ENCODE measurements at regions not wholly inside any gene's neighbourhood (a gene's known extent, or its start where the extent isn't known, plus 50 kb on each side); places are given as distances from the start of the nearest gene placed in this dataset.

DNA sequence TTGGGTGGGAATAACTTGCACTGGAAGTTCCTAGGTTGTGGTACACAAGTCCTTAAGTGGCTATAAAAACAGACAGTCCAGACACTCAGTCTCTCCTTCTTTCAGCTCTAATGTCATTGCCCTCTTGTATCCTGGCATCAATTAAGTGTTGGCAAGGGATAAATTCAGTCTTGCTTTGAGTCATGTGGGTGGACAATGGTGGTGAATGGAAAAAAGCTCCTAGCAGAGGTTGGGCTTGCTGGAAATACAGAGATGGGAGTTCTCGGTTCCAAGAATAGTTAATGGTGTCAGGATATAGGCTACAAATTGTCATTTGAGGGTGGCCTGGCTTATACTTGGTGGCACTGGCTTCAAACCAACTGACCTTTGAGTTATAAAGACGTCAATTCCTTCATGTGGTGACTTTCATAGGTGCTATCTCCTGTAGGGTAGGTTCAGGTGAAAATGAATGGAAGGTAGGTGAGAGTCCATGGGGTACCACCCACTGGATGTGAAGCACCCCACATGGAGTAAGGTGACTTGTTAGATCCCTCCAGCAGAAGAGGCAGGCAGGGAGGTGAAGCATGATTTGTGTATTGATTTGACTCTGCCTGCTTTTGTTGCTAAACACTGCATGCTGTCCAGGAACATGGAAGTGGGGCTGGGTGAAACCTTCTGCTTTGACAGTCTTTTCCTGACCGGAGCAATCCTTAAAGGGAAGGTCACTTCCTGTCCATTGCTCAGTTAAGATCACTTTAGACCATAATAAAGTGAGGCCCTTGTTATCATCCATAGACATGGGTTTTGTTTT lies 102.0 kb downstream of the LACC1 start:
- TF ChIP-seq, protein P1, sequence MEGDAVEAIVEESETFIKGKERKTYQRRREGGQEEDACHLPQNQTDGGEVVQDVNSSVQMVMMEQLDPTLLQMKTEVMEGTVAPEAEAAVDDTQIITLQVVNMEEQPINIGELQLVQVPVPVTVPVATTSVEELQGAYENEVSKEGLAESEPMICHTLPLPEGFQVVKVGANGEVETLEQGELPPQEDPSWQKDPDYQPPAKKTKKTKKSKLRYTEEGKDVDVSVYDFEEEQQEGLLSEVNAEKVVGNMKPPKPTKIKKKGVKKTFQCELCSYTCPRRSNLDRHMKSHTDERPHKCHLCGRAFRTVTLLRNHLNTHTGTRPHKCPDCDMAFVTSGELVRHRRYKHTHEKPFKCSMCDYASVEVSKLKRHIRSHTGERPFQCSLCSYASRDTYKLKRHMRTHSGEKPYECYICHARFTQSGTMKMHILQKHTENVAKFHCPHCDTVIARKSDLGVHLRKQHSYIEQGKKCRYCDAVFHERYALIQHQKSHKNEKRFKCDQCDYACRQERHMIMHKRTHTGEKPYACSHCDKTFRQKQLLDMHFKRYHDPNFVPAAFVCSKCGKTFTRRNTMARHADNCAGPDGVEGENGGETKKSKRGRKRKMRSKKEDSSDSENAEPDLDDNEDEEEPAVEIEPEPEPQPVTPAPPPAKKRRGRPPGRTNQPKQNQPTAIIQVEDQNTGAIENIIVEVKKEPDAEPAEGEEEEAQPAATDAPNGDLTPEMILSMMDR (IDR thresholded peaks at IDR 0.05 in 2 of 3, conservative IDR thresholded peaks at IDR 0.05 in 1 of 3; ENCODE audit: control insufficient read depth in 2 of 3, extremely low read depth in 1 of 3, insufficient read depth in 1 of 3, low read depth in 3 of 3, low read length in 3 of 3), result no peak
- TF ChIP-seq, protein P2, sequence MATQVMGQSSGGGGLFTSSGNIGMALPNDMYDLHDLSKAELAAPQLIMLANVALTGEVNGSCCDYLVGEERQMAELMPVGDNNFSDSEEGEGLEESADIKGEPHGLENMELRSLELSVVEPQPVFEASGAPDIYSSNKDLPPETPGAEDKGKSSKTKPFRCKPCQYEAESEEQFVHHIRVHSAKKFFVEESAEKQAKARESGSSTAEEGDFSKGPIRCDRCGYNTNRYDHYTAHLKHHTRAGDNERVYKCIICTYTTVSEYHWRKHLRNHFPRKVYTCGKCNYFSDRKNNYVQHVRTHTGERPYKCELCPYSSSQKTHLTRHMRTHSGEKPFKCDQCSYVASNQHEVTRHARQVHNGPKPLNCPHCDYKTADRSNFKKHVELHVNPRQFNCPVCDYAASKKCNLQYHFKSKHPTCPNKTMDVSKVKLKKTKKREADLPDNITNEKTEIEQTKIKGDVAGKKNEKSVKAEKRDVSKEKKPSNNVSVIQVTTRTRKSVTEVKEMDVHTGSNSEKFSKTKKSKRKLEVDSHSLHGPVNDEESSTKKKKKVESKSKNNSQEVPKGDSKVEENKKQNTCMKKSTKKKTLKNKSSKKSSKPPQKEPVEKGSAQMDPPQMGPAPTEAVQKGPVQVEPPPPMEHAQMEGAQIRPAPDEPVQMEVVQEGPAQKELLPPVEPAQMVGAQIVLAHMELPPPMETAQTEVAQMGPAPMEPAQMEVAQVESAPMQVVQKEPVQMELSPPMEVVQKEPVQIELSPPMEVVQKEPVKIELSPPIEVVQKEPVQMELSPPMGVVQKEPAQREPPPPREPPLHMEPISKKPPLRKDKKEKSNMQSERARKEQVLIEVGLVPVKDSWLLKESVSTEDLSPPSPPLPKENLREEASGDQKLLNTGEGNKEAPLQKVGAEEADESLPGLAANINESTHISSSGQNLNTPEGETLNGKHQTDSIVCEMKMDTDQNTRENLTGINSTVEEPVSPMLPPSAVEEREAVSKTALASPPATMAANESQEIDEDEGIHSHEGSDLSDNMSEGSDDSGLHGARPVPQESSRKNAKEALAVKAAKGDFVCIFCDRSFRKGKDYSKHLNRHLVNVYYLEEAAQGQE (IDR thresholded peaks at IDR 0.05; ENCODE audit: low read depth, low read length), result no peak
- TF ChIP-seq RAD21 (IDR thresholded peaks at IDR 0.05; ENCODE audit: insufficient read depth, low read depth, low read length), result no peak
- TF ChIP-seq TBL1XR1 (IDR thresholded peaks at IDR 0.05; ENCODE audit: low read depth, low read length), result no peak
- no peak for TF ChIP-seq POLR2AphosphoS5 (IDR thresholded peaks at IDR 0.05; ENCODE audit: low read length)
- TF ChIP-seq TCF12 (IDR thresholded peaks at IDR 0.05; ENCODE audit: low read depth, low read length), result no peak
- TF ChIP-seq, protein P3, sequence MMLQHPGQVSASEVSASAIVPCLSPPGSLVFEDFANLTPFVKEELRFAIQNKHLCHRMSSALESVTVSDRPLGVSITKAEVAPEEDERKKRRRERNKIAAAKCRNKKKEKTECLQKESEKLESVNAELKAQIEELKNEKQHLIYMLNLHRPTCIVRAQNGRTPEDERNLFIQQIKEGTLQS (IDR thresholded peaks at IDR 0.05; ENCODE audit: borderline replicate concordance, extremely low read depth, low read depth, low read length), result no peak
- no peak for TF ChIP-seq TAF1 (IDR thresholded peaks at IDR 0.05; ENCODE audit: borderline replicate concordance, low read depth, low read length)
- TF ChIP-seq POLR2A (IDR thresholded peaks at IDR 0.05; ENCODE audit: low read depth, low read length), result no peak
- no peak for TF ChIP-seq BHLHE40 (IDR thresholded peaks at IDR 0.05; ENCODE audit: borderline replicate concordance in 1 of 2, low read depth in 2 of 2, low read length in 1 of 2)
- TF ChIP-seq CREB1 (IDR thresholded peaks at IDR 0.05; ENCODE audit: low read depth), result no peak
- TF ChIP-seq FOS (IDR thresholded peaks at IDR 0.05; ENCODE audit: borderline replicate concordance, extremely low read depth, insufficient read length), result no peak

Measured in GM12878 (cell line).